ENCODE measurements at regions not wholly inside any gene's neighbourhood (a gene's known extent, or its start where the extent isn't known, plus 50 kb on each side); places are given as distances from the start of the nearest gene placed in this dataset.
"Not testable (repeated sequence)": the region's sequence is repeated elsewhere in the genome, so short reads cannot be mapped to it uniquely, and the experiment has no call there.

DNA sequence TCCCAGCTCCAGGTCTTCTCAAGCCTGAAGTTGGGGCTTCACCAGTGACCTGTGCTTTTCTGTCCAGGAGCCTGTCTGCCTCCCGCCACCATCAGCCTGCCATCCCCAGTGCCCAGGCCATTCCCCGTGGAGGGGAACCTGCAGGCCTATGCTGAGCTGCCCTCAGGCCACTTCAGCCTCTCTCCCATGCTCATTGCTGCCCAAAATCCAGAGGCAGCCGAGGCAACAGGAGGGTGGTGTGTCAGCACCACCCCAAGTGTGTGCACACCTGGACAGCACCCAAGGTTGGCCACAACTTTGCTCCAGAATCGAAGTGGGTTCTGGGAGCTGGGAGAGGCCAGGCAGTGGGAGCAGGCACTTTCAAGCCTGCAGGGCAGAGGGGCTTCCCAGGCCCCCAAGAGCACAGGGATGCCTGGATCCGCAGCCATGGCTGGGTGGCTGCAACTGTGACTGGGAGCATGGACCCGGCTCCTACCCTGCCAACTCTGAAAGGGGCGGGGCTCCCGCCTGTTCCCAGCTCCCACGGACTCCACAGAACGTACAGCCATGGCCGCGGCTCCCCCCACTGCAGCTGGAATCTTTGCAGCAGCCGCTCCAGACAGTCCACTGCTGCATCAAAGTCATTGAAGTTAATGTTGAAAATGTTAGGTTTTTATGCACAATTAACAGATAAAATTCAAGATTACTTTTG lies 1747.0 kb downstream of the OLFM4 start:
- DNase-seq (ENCODE audit: insufficient read length, low spot score), result no peak
- no peak for TF ChIP-seq PAX5 (IDR thresholded peaks at IDR 0.05; ENCODE audit: insufficient read depth, low read length, severe bottlenecking)
- TF ChIP-seq POLR2AphosphoS5 (IDR thresholded peaks at IDR 0.05; ENCODE audit: low read depth, low read length), result no peak
- TF ChIP-seq TAF1 (IDR thresholded peaks at IDR 0.05; ENCODE audit: low read depth, low read length), result no peak
- TF ChIP-seq POLR2A (IDR thresholded peaks at IDR 0.05; ENCODE audit: low read depth, low read length), result no peak
- no peak for TF ChIP-seq POU2F2 (IDR thresholded peaks at IDR 0.05; ENCODE audit: low read depth, low read length)
- TF ChIP-seq SPI1 (IDR thresholded peaks at IDR 0.05; ENCODE audit: low read depth, low read length), result no peak
- no peak for FAIRE-seq

DNA sequence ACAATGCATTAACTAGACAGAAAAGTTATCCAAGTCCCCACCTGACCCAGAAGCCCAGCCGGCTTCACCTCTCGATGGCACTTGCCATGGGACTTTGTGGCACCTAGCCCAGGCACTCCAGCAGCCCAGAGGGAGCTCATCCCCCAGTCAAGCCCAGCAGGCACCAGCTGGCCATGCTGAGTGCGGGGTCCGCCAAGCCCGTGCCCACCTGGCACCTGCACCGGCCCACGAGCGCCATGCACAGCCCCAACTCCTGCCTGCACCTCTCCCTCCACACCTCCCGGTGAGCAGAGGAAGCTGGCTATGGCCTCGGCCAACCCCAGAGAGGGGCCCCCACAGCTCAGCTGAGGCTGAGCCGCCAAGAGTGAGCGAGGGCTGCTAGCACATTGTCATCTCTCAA lies 1759.1 kb downstream of the OLFM4 start:
- TF ChIP-seq TAF1 (IDR thresholded peaks at IDR 0.05; ENCODE audit: low read depth, low read length), result no peak
- no peak for TF ChIP-seq POU2F2 (IDR thresholded peaks at IDR 0.05; ENCODE audit: low read depth, low read length)
- no peak for TF ChIP-seq POLR2AphosphoS5 (IDR thresholded peaks at IDR 0.05; ENCODE audit: low read depth, low read length)
- no peak for TF ChIP-seq PAX5 (IDR thresholded peaks at IDR 0.05; ENCODE audit: insufficient read depth, low read length, severe bottlenecking)
- no peak for TF ChIP-seq SPI1 (IDR thresholded peaks at IDR 0.05; ENCODE audit: low read depth, low read length)
- TF ChIP-seq POLR2A (IDR thresholded peaks at IDR 0.05; ENCODE audit: low read depth, low read length), result no peak
- FAIRE-seq (no peak), DNase-seq (ENCODE audit: insufficient read length, low spot score) (no peak)

DNA sequence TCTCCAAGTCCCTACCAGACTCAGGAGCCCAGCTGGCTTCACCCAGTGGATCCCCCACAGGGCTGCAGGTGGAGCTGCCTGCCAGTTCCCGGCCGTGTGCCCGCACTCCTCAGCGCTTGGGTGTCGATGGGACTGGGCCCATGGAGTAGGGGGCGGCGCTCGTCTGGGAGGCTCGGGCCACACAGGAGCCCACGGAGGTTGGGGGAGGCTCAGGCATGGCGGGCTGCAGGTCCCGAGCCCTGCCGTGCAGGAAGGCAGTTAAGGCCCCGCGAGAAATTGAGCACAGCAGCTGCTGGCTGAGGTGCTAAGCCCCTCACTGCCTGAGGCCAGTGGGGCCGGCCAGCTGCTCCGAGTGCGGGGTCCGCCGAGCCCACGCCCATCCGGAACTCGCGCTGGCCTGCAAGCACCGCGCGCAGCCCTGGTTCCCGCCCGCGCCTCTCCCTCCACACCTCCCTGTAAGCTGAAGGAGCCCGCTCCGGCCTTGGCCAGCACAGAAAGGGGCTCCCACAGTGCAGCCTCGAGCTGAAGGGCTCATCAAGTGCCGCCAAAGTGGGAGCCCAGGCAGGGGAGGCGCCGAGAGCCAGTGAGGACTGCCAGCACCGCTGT lies 1771.1 kb downstream of the OLFM4 start:
- DNase-seq (ENCODE audit: insufficient read length, low spot score), result no peak
- FAIRE-seq, result no peak
- TF ChIP-seq POLR2AphosphoS5 (IDR thresholded peaks at IDR 0.05; ENCODE audit: low read depth, low read length) (no peak), TAF1 (IDR thresholded peaks at IDR 0.05; ENCODE audit: low read depth, low read length) (no peak), PAX5 (IDR thresholded peaks at IDR 0.05; ENCODE audit: insufficient read depth, low read length, severe bottlenecking) (no peak), POLR2A (IDR thresholded peaks at IDR 0.05; ENCODE audit: low read depth, low read length) (no peak), POU2F2 (IDR thresholded peaks at IDR 0.05; ENCODE audit: low read depth, low read length) (no peak), SPI1 (IDR thresholded peaks at IDR 0.05; ENCODE audit: low read depth, low read length) (no peak)

- TF ChIP-seq POLR2A (IDR thresholded peaks at IDR 0.05; ENCODE audit: low read depth, low read length), result no peak
- TF ChIP-seq TAF1 (IDR thresholded peaks at IDR 0.05; ENCODE audit: low read depth, low read length), result no peak
- TF ChIP-seq PAX5 (IDR thresholded peaks at IDR 0.05; ENCODE audit: insufficient read depth, low read length, severe bottlenecking), result no peak
- no peak for TF ChIP-seq POLR2AphosphoS5 (IDR thresholded peaks at IDR 0.05; ENCODE audit: low read depth, low read length)
- TF ChIP-seq POU2F2 (IDR thresholded peaks at IDR 0.05; ENCODE audit: low read depth, low read length), result no peak
- no peak for FAIRE-seq
These were observed 1773.6 kb downstream of the OLFM4 start for GRCh38 chr13:54802226-54802625.

DNA sequence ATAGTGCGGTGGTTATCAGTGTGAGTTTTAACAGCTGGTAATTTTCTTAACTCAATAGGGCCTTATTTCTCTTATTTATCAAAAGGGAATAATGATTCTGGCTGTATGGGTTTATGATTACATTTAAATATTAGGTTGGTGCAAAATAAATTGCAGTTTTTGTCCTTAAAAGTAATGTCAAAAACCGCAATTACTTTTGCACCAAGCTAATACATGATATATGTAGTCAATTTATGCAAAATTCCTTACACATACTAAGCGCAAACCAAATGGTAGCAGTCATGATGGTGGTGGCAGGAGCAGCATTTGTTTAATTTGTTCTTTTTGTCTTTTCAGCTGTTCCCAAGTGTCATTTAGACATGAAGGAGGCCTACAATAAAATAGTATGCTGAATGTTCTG lies 1777.1 kb downstream of the OLFM4 start:
- DNase-seq (ENCODE audit: insufficient read length, low spot score) (no peak), FAIRE-seq (no peak)
- TF ChIP-seq TAF1 (IDR thresholded peaks at IDR 0.05; ENCODE audit: low read depth, low read length), result no peak
- no peak for TF ChIP-seq PAX5 (IDR thresholded peaks at IDR 0.05; ENCODE audit: insufficient read depth, low read length, severe bottlenecking)
- no peak for TF ChIP-seq SPI1 (IDR thresholded peaks at IDR 0.05; ENCODE audit: low read depth, low read length)
- TF ChIP-seq POLR2A (IDR thresholded peaks at IDR 0.05; ENCODE audit: low read depth, low read length), result no peak
- no peak for TF ChIP-seq POLR2AphosphoS5 (IDR thresholded peaks at IDR 0.05; ENCODE audit: low read depth, low read length)
- no peak for TF ChIP-seq POU2F2 (IDR thresholded peaks at IDR 0.05; ENCODE audit: low read depth, low read length)

More at GRCh38 chr13:54802226-54802625, 1773.6 kb downstream of the OLFM4 start:
- no peak for DNase-seq (ENCODE audit: insufficient read length, low spot score)

DNA sequence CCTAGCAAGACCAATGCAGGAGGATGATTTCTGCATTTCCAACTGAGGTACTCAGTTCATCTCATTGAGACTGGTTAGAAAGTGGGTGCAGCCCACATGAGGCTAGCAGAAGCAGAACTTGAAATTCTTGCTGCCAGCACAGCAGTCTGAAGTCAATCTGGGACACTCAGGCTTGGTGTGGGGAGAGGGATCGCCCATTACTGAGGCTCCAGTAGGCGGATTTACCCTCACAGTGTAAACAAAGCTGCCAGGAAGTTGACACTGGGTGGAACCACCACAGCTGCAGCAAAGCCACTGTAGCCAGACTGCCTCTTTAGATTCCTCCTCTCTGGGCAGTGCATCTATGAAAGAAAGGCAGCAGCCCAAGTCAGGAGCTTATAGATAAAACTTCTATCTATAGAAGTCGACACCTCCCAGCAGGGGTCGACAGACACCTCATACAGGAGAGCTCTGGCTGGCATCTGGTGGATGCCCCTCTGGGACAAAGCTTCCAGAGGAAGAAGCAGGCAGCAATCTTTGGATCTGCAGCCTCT lies 1793.4 kb downstream of the OLFM4 start:
- not testable (repeated sequence) for DNase-seq (ENCODE audit: insufficient read length, low spot score); FAIRE-seq

- not testable (repeated sequence) for DNase-seq (ENCODE audit: insufficient read length, low spot score); FAIRE-seq
These were observed 1800.9 kb downstream of the OLFM4 start for GRCh38 chr13:54829391-54830068.

GRCh38 chr13:54836273-54836672 lies 1807.7 kb downstream of the OLFM4 start:
- no peak for DNase-seq (ENCODE audit: insufficient read length, low spot score)
- FAIRE-seq, result no peak
- TF ChIP-seq PAX5 (IDR thresholded peaks at IDR 0.05; ENCODE audit: insufficient read depth, low read length, severe bottlenecking) (no peak), POLR2AphosphoS5 (IDR thresholded peaks at IDR 0.05; ENCODE audit: low read depth, low read length) (no peak), SPI1 (IDR thresholded peaks at IDR 0.05; ENCODE audit: low read depth, low read length) (no peak), POLR2A (IDR thresholded peaks at IDR 0.05; ENCODE audit: low read depth, low read length) (no peak), TAF1 (IDR thresholded peaks at IDR 0.05; ENCODE audit: low read depth, low read length) (no peak), POU2F2 (IDR thresholded peaks at IDR 0.05; ENCODE audit: low read depth, low read length) (no peak)

DNA sequence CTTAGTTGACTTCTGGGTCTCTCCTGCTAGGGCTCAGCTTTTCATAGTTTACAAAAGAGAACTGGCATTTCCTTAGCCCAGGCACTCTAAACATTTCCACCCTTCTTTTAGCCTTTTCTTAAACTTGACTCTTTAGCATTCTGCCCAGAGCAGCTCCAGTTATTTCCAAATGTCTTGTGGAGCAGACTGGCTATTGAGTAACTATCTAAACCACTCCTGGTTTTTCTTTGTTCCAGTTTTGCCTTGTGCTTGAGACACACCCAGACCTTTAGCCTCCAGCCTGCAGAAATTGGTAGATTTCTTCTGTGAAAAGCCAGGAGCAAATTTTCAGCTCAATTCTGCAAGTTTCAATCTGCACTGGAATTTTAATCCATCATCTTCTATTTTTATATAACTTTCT lies 1813.1 kb downstream of the OLFM4 start:
- no peak for DNase-seq (ENCODE audit: insufficient read length, low spot score)
- no peak for TF ChIP-seq POLR2AphosphoS5 (IDR thresholded peaks at IDR 0.05; ENCODE audit: low read depth, low read length)
- no peak for TF ChIP-seq SPI1 (IDR thresholded peaks at IDR 0.05; ENCODE audit: low read depth, low read length)
- TF ChIP-seq POLR2A (IDR thresholded peaks at IDR 0.05; ENCODE audit: low read depth, low read length), result no peak
- no peak for TF ChIP-seq PAX5 (IDR thresholded peaks at IDR 0.05; ENCODE audit: insufficient read depth, low read length, severe bottlenecking)
- no peak for TF ChIP-seq POU2F2 (IDR thresholded peaks at IDR 0.05; ENCODE audit: low read depth, low read length)
- TF ChIP-seq TAF1 (IDR thresholded peaks at IDR 0.05; ENCODE audit: low read depth, low read length), result no peak
- no peak for FAIRE-seq
